Neuronal stem cell (in vitro differentiated cells): ENCODE measurements at regions not wholly inside any gene's neighbourhood (a gene's known extent, or its start where the extent isn't known, plus 50 kb on each side); places are given as distances from the start of the nearest gene placed in this dataset. TPM values are rescaled to one million over a fixed set of nuclear protein-coding genes. Genes with fewer than 3 reads are reported as not detected.
"Not testable (repeated sequence)": the region's sequence is repeated elsewhere in the genome, so short reads cannot be mapped to it uniquely, and the experiment has no call there.

Experiments used
- DNase-seq: peaks from one replicate; pipeline ENCODE4 v3.0.0-alpha.2; 2013; ENCODE audit warnings: low spot score
- H2AFZ ChIP-seq: one replicate; pipeline ENCODE4 v1.6.1; 2013; ENCODE audit warnings: mild to moderate bottlenecking, low read length, inconsistent platforms
- H2AK5ac ChIP-seq: 2 replicates; pipeline ENCODE4 v1.6.1; 2013; ENCODE audit warnings: low read depth, mild to moderate bottlenecking, inconsistent platforms, low read length, moderate library complexity, mixed read lengths
- H2BK120ac ChIP-seq: 2 replicates; pipeline ENCODE4 v1.6.1; 2013; ENCODE audit warnings: low read depth, mild to moderate bottlenecking, inconsistent platforms, low read length, moderate library complexity, mixed read lengths
- H2BK12ac ChIP-seq: one replicate; pipeline ENCODE4 v1.6.1; 2013; ENCODE audit warnings: low read length, inconsistent platforms
- H2BK15ac ChIP-seq: 2 replicates; pipeline ENCODE4 v1.6.1; 2013; ENCODE audit warnings: mild to moderate bottlenecking, low read length, inconsistent platforms, mixed read lengths
- H2BK5ac ChIP-seq: one replicate; pipeline ENCODE4 v1.6.1; 2013; ENCODE audit warnings: inconsistent platforms, mild to moderate bottlenecking, low read length, moderate library complexity
- H3K14ac ChIP-seq: one replicate; pipeline ENCODE4 v1.6.1; 2013; ENCODE audit warnings: low read length, inconsistent platforms
- H3K18ac ChIP-seq: 2 replicates; pipeline ENCODE4 v1.6.1; 2013; ENCODE audit warnings: low read length, inconsistent platforms
- H3K23ac ChIP-seq: 2 replicates; pipeline ENCODE4 v1.6.1; 2013; ENCODE audit warnings: low read depth, mild to moderate bottlenecking, mixed read lengths, low read length, inconsistent platforms; ENCODE audit not compliant: poor library complexity
- H3K27ac ChIP-seq: replicated peaks from 3 replicates; pipeline ENCODE4 v1.5.1; 2013; ENCODE audit warnings: low read length, inconsistent platforms
- H3K27me3 ChIP-seq, 3 experiments: 2 replicates each; pipeline ENCODE4 v1.6.1; 2013; ENCODE audit warnings: low read length in 3 of 3, mild to moderate bottlenecking in 2 of 3, inconsistent platforms in 1 of 3, low read depth in 1 of 3, mixed read lengths in 1 of 3, moderate library complexity in 1 of 3; ENCODE audit not compliant: control insufficient read depth in 3 of 3, insufficient read depth in 3 of 3
- H3K36me3 ChIP-seq, 2 donors: replicated peaks in 1 of 2; 2 replicates each; pipeline ENCODE4 v1.6.1; 2013; ENCODE audit warnings: low read length in 2 of 2; ENCODE audit not compliant: control insufficient read depth in 2 of 2, insufficient read depth in 2 of 2
- H3K4ac ChIP-seq: 2 replicates; pipeline ENCODE4 v1.6.1; 2013; ENCODE audit warnings: inconsistent platforms, mild to moderate bottlenecking, low read length, moderate library complexity
- H3K4me1 ChIP-seq, 2 donors: 1 replicate in 1 of 2; 2 replicates in 1 of 2; pipeline ENCODE4 v1.6.1; 2013; ENCODE audit warnings: low read length in 2 of 2, low read depth in 1 of 2; ENCODE audit not compliant: control insufficient read depth in 2 of 2, insufficient read depth in 1 of 2
- H3K4me2 ChIP-seq: one replicate; pipeline ENCODE4 v1.6.1; 2013; ENCODE audit warnings: mild to moderate bottlenecking, low read length, inconsistent platforms; ENCODE audit not compliant: insufficient read depth, poor library complexity, severe bottlenecking
- H3K4me3 ChIP-seq, 2 donors: 2 replicates each; pipeline ENCODE4 v1.5.1; 2013; ENCODE audit warnings: low read length in 2 of 2, mild to moderate bottlenecking in 2 of 2, inconsistent platforms in 1 of 2, moderate library complexity in 1 of 2
- H3K79me1 ChIP-seq: one replicate; pipeline ENCODE4 v1.6.1; 2013; ENCODE audit warnings: low read depth, mild to moderate bottlenecking, inconsistent platforms, low read length, moderate library complexity
- H3K9ac ChIP-seq: one replicate; pipeline ENCODE4 v1.6.1; 2013; ENCODE audit warnings: mild to moderate bottlenecking, low read depth, low read length, inconsistent platforms; ENCODE audit not compliant: poor library complexity
- H3K9me3 ChIP-seq, 2 donors: replicated peaks in 1 of 2; 2 replicates each; pipeline versions ENCODE3 to v1.6.1; 2013; ENCODE audit warnings: low read length in 2 of 2, mild to moderate bottlenecking in 2 of 2, inconsistent platforms in 1 of 2, low read depth in 1 of 2, mixed read lengths in 1 of 2, moderate library complexity in 1 of 2; ENCODE audit not compliant: control insufficient read depth in 2 of 2, insufficient read depth in 1 of 2
- H4K8ac ChIP-seq: one replicate; pipeline ENCODE4 v1.6.1; 2013; ENCODE audit warnings: low read depth, mild to moderate bottlenecking, inconsistent platforms, low read length, moderate library complexity
- H4K91ac ChIP-seq: one replicate; pipeline ENCODE4 v1.6.1; 2013; ENCODE audit warnings: low read length, low read depth, mild to moderate bottlenecking, inconsistent platforms; ENCODE audit not compliant: poor library complexity
- WGBS, 2 donors: extraction: QIAGEN DNeasy Blood & Tissue Kit; methylation state at CpG; one replicate each; pipeline ENCODE4 v1.1.7; 2013; ENCODE audit warnings: missing lambda C conversion rate in 2 of 2, mixed read lengths in 1 of 2; ENCODE audit not compliant: insufficient read length in 2 of 2, insufficient replicate concordance in 1 of 2; ENCODE audit errors: extremely low coverage in 2 of 2; 5-methylcytosine and 5-hydroxymethylcytosine counted together
- small RNA-seq: library from polyadenylated mRNA; stranded (forward); fragments of <200 nt; extraction: miRNeasy Mini kit (QIAGEN cat#:217004); gene quantifications from one replicate; pipeline ENCODE3, GENCODE V24; 2013; ENCODE audit not compliant: insufficient read depth

DNA sequence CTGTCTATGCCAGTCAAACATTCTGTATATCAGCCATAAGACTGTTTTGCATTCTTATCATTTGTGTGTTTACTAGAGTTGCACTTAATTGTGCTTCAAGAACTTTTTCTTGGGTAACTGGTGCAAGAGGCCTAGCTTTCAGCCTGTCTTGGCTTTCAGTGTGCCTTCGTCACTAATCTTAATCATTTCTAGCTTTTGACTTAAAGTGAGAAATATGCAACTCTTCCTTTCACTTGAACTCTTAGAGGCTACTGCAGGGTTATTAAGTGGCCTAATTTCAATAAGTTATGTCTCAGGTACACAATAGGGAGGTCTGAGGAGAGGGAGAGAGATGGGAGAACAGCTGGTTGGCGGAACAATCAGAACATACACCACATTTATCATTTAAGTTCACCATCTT lies 62.1 kb upstream of the FAN1 start:
- not testable (repeated sequence) for H2AK5ac ChIP-seq, H4K91ac ChIP-seq, H3K4me1 ChIP-seq, H2BK120ac ChIP-seq, H2BK12ac ChIP-seq, H3K23ac ChIP-seq, H3K4ac ChIP-seq, H3K4me3 ChIP-seq, H3K79me1 ChIP-seq, H3K9me3 ChIP-seq, H2AFZ ChIP-seq, H3K4me2 ChIP-seq, H3K14ac ChIP-seq, DNase-seq, H3K18ac ChIP-seq, H3K36me3 ChIP-seq, H3K9ac ChIP-seq, H2BK5ac ChIP-seq, H3K27ac ChIP-seq, H4K8ac ChIP-seq, H3K27me3 ChIP-seq, H2BK15ac ChIP-seq
- WGBS, 2 donors: no CpG with 5 or more reads among the region's 2 CpGs

GRCh38 chr15:30842798-30843472 lies 60.8 kb upstream of the FAN1 start:
- H3K18ac ChIP-seq, H3K4me2 ChIP-seq, H2AK5ac ChIP-seq, H3K79me1 ChIP-seq, H2BK5ac ChIP-seq, H3K4me3 ChIP-seq, H2BK120ac ChIP-seq, DNase-seq, H3K4ac ChIP-seq, H4K8ac ChIP-seq, H3K9ac ChIP-seq, H3K4me1 ChIP-seq, H4K91ac ChIP-seq, H3K36me3 ChIP-seq, H3K27ac ChIP-seq, H3K9me3 ChIP-seq, H3K14ac ChIP-seq, H2BK15ac ChIP-seq, H3K23ac ChIP-seq, H3K27me3 ChIP-seq, H2BK12ac ChIP-seq, H2AFZ ChIP-seq: not testable (repeated sequence)
- WGBS, 2 donors: no CpG with 5 or more reads among the region's 5 CpGs

- not testable (repeated sequence) for H3K9me3 ChIP-seq, H2AK5ac ChIP-seq, H3K27ac ChIP-seq, H3K9ac ChIP-seq, H3K23ac ChIP-seq, H3K18ac ChIP-seq, H3K79me1 ChIP-seq, H3K36me3 ChIP-seq, H3K4me3 ChIP-seq, H3K4ac ChIP-seq, H2BK120ac ChIP-seq, H2BK15ac ChIP-seq, H2AFZ ChIP-seq, H4K8ac ChIP-seq, H3K14ac ChIP-seq, DNase-seq, H3K4me1 ChIP-seq, H2BK5ac ChIP-seq, H4K91ac ChIP-seq, H2BK12ac ChIP-seq, H3K27me3 ChIP-seq, H3K4me2 ChIP-seq
- no CpG with 5 or more reads among the region's 1 CpG for WGBS, 2 donors
Measured at GRCh38 chr15:30845536-30845935, 58.2 kb upstream of the FAN1 start.

Small RNA genes in the stretch of these regions (small RNA-seq; reads per million reads assigned to genes)
- not detected for gene RN7SL82P
